Transverse colon (tissue), 4 donors: ENCODE measurements at regions not wholly inside any gene's neighbourhood (a gene's known extent, or its start where the extent isn't known, plus 50 kb on each side); places are given as distances from the start of the nearest gene placed in this dataset.

Source experiments
- DNase-seq: peaks from one replicate; pipeline ENCODE4 v3.0.0-alpha.2; 2019
- H3K27ac ChIP-seq, 4 donors: fragments of 200-600 bp; sonication (generic); 2 replicates each; pipeline ENCODE4 v1.5.1; 2016 to 2018; ENCODE audit warnings: inconsistent platforms in 4 of 4
- H3K27me3 ChIP-seq: fragments of 200-600 bp; sonication (generic); 2 replicates; pipeline ENCODE4 v1.5.1; 2017; ENCODE audit warnings: inconsistent platforms
- H3K36me3 ChIP-seq, 4 donors: fragments of 200-600 bp; sonication (generic); 2 replicates each; pipeline ENCODE4 v1.5.1; 2017 to 2019; ENCODE audit warnings: inconsistent platforms in 4 of 4
- H3K4me1 ChIP-seq, 4 donors: fragments of 200-600 bp; sonication (generic); 2 replicates each; pipeline ENCODE4 v1.5.1; 2017 to 2020; ENCODE audit warnings: inconsistent platforms in 4 of 4
- H3K4me3 ChIP-seq, 4 donors: fragments of 200-600 bp; sonication (generic); 1 replicate in 1 of 4; 2 replicates in 3 of 4; pipeline versions ENCODE4 v1.5.1 to v1.6.1; 2017 to 2019; ENCODE audit warnings: inconsistent platforms in 4 of 4
- H3K9me3 ChIP-seq, 2 donors: fragments of 200-600 bp; sonication (generic); 2 replicates each; pipeline ENCODE4 v1.5.1; 2017 to 2019; ENCODE audit warnings: inconsistent platforms in 2 of 2
- CTCF ChIP-seq, 5 experiments: fragments of 200-600 bp in 3 of 5; fragments of 450-650 bp in 2 of 5; sonication (generic) in 3 of 5; IDR thresholded peaks; 1 replicate in 2 of 5; 2 replicates in 3 of 5; pipeline ENCODE4 v1.5.1; 2016 to 2017; ENCODE audit warnings: antibody characterized with exemption in 5 of 5, inconsistent platforms in 3 of 5, mild to moderate bottlenecking in 2 of 5, moderate library complexity in 1 of 5
- EP300 ChIP-seq: sonication (generic); formaldehyde crosslinking; IDR thresholded peaks from one replicate; pipeline ENCODE4 v1.6.1; 2017; ENCODE audit warnings: antibody characterized with exemption, low read depth
- POLR2A ChIP-seq: fragments of 450-650 bp; IDR thresholded peaks from one replicate; pipeline ENCODE4 v1.6.1; 2016; ENCODE audit warnings: antibody characterized with exemption, mild to moderate bottlenecking, moderate library complexity
- POLR2AphosphoS5 ChIP-seq, 3 donors: sonication (generic); formaldehyde crosslinking; IDR thresholded peaks; one replicate each; pipeline ENCODE4 v1.6.1; 2016; ENCODE audit warnings: antibody characterized with exemption in 3 of 3
- WGBS, 2 donors: methylation state at CpG; one replicate each; pipeline ENCODE4 v1.1.5; 2018; ENCODE audit warnings: low coverage in 1 of 2; 5-methylcytosine and 5-hydroxymethylcytosine counted together
- in situ Hi-C, 4 donors: fragments of 200-750 bp; cut with MboI; loops; one replicate each; pipeline versions ENCODE4 v1.15.0 to v1.15.1; 2017; ENCODE audit warnings: low sequenced_read_pairs in 3 of 4, low pct_ligation_motif_present in 1 of 4, low pct_unique_long_range_greater_than_20kb in 1 of 4
- intact Hi-C: fragments of 100-400 bp; cut with DNase I; formaldehyde crosslinking; loops from one replicate; pipeline ENCODE4 v1.15.1; 2023; ENCODE audit warnings: low total_unique reads

GRCh38 chr2:36235426-36235825 is 120.2 kb upstream of the CRIM1 start:
- Histone ChIP-seq H3K36me3 (no peaks in the 10 kb centered on the region), H3K27ac (no peak overlapping the region), H3K9me3 (no peaks in the 10 kb centered on the region), H3K27me3 (no peaks in the 10 kb centered on the region), H3K4me3 (no peak overlapping the region), H3K4me1 (no peaks in the 10 kb centered on the region)
- intact Hi-C loops, result no loop called here
- in situ Hi-C loops, result no loop called here
- no peak for DNase-seq
- WGBS, 2 donors, result 77 to 83% methylated on average over 3 of the region's 3 CpGs
- no peak for TF ChIP-seq POLR2A
- no peak for TF ChIP-seq CTCF (IDR thresholded peaks at IDR 0.05)
- TF ChIP-seq POLR2AphosphoS5 (IDR thresholded peaks at IDR 0.05), result no peak
- TF ChIP-seq EP300, result no peak

GRCh38 chr2:36223259-36223658 is 132.3 kb upstream of the CRIM1 start:
- in situ Hi-C loops, result no loop called here
- 53 to 61% methylated on average over 3 of the region's 3 CpGs for WGBS, 2 donors
- no peak for TF ChIP-seq CTCF (IDR thresholded peaks at IDR 0.05)
- TF ChIP-seq POLR2A, result no peak
- no peak for TF ChIP-seq EP300
- TF ChIP-seq POLR2AphosphoS5 (IDR thresholded peaks at IDR 0.05), result no peak
- H3K4me3 ChIP-seq, result no peak overlapping the region
- peaks cover 4% of the 10 kb centered on the region for H3K27me3 ChIP-seq
- intact Hi-C loops, result no loop called here
- no peaks in the 10 kb centered on the region for H3K4me1 ChIP-seq
- H3K27ac ChIP-seq, result no peak overlapping the region
- no peaks in the 10 kb centered on the region for H3K36me3 ChIP-seq
- DNase-seq, result no peak
- H3K9me3 ChIP-seq, result no peaks in the 10 kb centered on the region

- Histone ChIP-seq H3K4me1 (no peaks in the 10 kb centered on the region), H3K9me3 (no peaks in the 10 kb centered on the region), H3K27ac (no peak overlapping the region), H3K36me3 (no peaks in the 10 kb centered on the region), H3K4me3 (no peak overlapping the region), H3K27me3 (peaks cover 4% of the 10 kb centered on the region)
- in situ Hi-C loops, result no loop called here
- TF ChIP-seq POLR2A, result no peak
- no peak for TF ChIP-seq CTCF (IDR thresholded peaks at IDR 0.05)
- TF ChIP-seq EP300, result no peak
- TF ChIP-seq POLR2AphosphoS5 (IDR thresholded peaks at IDR 0.05), result no peak
- intact Hi-C loops, result no loop called here
- no peak for DNase-seq
- 74 to 86% methylated on average over 3 of the region's 3 CpGs for WGBS, 2 donors
Observed at GRCh38 chr2:36222485-36222884, 133.1 kb upstream of the CRIM1 start.

- Histone ChIP-seq H3K36me3 (no peaks in the 10 kb centered on the region), H3K4me1 (no peaks in the 10 kb centered on the region), H3K27ac (no peak overlapping the region), H3K27me3 (no peaks in the 10 kb centered on the region), H3K9me3 (no peaks in the 10 kb centered on the region), H3K4me3 (no peak overlapping the region)
- WGBS, 2 donors, result 68 to 73% methylated on average over 2 of the region's 2 CpGs
- in situ Hi-C loops (no loop called here), intact Hi-C loops (no loop called here)
- no peak for DNase-seq
- TF ChIP-seq CTCF (IDR thresholded peaks at IDR 0.05), result no peak
Observed at GRCh38 chr2:36214691-36215090, 140.9 kb upstream of the CRIM1 start.
